Activated CD4-positive, CD25-positive, alpha-beta regulatory T cell treated with anti-CD3 and anti-CD28 coated beads, Interleukin-2, amount 50 U/mL, for 16 hours (primary cell): ENCODE measurements at regions not wholly inside any gene's neighbourhood (a gene's known extent, or its start where the extent isn't known, plus 50 kb on each side); places are given as distances from the start of the nearest gene placed in this dataset.

Source experiments
- DNase-seq: peaks from one replicate; pipeline ENCODE4 v3.0.0-alpha.2; 2020; ENCODE audit warnings: low read depth, low spot score

DNA sequence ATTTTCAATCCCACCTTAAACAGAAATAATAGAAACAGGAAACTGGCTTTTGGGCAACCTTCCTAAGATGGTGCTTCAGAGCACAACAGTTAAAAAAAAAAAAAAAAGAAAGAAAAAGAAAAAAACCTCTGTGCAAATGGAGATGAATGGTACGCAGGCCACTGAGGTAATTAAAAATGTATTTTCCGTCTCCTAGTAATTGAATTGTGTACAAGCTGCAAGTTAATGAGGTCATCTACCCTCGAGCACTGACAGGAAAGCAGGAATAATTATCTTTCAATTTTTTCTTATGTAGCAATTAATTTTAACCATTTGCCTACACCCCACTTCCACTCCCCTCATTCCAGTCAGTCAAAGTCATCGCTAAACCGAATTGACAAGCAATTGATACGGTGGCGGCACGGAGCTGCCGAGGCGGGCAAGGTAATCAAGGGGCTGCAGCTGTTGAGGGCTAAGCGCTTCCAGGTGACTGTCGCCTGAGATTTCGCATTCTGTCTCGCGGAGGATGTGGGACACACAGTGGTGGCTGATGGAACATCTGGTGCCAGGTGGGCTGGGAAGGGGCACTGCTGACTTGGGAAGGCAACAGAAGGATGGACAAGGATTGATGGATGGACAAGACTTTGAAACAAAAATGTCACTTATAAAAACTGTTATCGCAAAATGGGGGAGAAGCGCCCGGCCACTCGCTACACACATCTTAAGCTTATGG lies 109.4 kb downstream of the RCN1 start:
- DNase-seq = no peak

DNA sequence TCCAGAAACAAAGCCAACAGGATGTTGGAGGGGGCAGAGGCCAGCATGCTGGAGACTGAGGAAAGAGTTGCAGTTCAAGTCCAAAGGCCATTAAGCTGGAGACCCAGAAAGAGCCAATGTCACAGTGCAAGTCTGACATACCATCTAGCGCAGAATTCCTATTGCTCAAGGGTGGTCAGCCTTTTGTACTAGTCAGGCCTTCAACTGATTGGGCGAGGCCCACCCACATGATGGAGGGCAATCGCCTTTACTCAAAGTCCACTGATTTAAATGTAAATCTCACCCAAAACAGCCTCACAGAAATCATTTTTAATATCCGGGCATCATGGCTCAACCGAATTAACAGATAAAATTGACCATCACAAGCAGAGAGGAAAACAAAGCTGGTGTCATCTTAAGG lies 113.9 kb downstream of the RCN1 start:
- DNase-seq = no peak

DNA sequence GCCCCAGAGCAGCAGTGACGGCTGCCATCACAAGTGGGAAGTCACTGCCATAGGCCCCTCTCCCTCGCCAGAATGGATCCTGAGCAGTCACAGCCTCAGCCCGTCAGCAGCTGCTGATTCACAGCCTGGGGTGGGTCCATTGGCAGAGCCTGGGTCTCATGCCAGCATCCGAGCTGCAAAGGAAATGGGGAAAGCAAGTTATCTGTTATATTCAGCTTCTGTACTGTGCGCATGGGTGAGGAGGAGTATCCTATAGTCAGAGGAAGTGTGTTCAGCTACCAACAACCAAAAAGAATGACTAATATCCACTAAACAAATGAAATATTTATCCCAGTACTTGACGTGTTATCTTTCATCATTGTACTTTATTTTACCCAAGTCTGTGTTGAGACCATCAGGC lies 119.7 kb downstream of the RCN1 start:
- no peak for DNase-seq

DNA sequence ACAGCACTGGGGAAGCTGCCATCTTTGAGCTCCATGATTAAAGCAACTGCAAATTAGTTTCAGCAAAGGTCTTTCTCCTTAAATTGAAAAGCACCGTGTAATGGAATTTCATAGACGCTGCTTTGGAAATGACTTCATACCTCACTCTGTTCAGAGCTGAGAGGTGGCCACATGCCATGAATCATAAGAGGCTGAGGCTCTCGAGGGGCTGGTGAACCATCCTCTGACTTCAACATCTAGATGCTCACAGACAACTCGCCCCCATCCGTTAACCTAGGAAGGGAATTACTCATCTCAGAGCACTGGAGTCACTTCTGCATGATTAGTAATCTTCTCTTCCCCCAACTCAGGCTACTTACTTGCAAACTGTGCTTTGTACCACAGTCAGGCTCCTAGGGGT lies 122.3 kb downstream of the RCN1 start:
- DNase-seq = no peak

DNA sequence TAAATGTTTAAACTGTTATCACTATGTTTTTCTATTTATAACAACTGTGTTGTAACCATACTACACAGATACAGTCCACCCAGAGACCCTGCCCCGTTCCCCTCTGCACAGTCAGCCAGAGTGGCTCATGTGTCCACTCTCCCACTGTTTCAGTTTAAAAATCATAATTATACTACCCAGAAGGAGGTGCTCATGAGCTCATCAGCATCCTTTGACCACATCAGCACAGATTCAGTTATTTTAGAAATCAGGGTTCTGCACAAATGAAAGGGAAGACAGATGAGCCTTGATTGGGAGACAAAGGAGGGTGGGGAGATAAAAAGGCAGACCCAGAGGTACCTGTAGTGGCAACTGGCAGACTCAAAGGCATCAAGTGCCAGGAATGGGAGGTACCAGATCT lies 124.3 kb downstream of the RCN1 start:
- DNase-seq = no peak

DNA sequence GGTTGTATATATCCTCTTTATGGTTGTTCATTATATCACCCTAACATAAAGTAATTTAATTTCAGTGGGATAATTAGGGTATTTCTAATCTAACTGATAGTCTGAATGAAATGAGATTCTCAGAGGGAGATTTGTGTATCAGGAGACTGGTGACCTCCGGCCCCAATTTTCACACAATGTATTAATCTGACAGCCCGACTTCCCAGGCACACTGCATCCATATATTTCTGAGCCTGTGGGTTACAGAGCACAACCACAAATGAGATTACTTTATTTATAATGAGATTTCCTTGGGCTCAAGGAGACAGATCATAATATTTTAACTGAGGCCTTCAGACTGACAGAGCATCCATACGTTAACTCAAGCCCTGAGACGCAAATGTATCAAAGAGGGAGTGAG lies 125.9 kb downstream of the RCN1 start:
- no peak for DNase-seq

DNA sequence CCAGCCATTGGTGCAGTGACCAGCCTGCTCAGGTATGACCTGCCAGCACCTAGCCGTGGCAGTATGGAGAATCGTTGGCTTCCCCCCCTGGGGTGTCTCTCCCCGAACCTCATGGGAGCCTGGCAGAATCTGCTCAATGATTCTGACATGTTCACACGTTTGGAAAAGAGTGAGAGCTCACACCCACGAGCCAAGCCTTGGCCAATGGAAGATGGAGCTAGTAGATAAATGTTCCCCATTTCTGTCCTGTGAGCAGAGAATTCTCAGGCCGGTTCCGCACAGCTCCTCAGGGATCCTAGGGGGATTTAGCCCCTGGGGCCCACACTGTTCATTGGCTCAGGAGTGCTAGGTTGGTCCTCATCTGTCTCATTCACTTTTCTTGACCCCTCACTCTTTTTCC lies 128.4 kb downstream of the RCN1 start:
- DNase-seq = no peak

DNA sequence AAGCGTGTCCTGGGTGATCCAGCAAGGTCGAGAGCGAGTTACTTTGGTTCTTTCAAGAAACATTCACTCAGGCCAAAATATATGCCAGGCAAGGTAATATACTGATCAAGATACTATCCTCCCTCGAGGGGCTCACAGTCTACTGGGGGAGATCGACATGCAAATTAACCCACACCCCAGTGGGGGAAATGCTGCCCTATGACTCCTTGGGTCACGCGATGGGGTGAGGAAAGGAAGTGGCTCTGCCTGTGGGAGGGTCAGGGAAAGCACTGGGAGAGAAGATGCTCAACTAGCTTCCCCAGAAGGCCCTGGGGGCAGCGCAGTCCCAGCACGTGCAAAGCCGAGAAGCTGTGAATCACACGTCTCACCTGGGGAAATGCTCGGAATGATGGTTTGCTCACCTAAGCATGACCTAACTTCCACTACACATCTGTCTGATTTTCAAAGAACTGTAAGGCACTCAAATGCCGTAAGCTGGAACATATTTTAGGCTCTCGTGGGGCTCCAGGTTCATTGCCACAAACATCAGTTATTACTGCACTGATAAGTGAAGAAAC lies 130.7 kb downstream of the RCN1 start:
- DNase-seq = no peak

DNA sequence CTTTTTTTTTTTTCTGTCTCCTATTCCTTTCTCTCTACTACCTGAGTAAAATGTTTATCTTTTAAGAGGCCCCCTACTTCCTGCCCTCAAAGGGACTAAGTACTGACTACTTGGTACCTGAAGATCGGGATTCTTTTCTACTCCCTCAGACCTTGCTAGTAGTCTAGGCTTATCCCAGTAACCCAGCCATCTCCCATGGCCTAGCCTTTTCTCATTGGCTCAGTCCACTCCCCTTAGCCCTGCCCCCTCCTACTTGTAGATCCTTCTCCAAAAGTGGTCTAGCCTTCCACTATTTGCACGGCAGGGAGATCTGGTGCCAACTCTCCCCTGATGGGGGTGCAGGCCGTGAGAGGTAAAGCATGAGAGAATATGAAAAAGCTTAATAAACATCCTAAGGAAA lies 133.7 kb downstream of the RCN1 start:
- DNase-seq = no peak

DNA sequence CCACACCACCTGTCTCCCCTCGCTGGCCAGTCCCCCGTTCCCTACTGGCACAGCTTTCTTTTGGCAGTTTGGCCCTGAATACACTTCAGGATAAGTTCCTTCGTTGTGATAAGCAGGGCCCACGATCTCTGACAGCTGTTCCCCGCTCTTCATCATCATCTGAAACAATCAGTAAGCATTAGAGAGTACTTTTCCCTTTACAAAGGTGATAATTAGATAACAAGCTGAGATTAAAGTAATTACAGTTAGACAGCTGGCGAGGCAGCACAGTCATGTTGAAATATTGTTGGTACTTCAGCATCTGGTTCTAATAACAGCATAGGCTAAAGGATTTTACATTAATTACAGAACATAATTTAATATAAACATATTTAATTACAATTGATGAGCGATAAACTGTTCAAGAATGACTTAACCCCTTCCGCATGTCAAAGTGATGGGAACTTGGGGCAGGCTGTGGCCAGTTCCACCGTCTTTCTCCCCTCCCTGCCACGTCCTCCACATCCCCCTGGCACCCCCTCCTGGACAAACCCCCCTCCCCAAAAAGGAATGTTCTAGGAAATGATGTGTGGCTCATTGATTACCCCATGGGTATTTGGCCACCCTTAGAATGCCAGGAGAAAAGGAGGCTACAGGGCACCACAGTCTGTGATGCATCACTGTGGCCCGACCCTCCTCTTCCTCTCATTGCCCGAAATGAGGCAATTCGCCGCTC lies 134.9 kb downstream of the RCN1 start:
- DNase-seq = no peak

DNA sequence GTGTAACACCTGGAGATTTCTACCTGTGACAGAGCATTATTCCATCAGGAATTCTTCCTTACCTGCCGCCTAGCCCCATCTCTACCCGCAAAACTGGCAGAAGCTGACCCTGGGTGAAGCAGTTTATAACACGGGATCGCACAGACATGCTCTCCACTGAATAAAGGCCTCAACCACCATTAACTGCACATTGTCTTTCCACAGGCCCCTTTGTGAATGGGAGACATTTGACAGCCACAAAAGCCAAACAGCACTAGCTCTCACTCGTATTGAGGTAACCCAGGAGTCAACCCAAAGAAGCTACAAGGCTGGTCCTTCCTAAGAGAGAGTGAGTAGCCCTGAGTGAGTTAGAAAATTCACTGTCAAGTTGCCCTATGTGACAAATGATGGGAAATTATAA lies 135.6 kb downstream of the RCN1 start:
- DNase-seq = no peak

DNA sequence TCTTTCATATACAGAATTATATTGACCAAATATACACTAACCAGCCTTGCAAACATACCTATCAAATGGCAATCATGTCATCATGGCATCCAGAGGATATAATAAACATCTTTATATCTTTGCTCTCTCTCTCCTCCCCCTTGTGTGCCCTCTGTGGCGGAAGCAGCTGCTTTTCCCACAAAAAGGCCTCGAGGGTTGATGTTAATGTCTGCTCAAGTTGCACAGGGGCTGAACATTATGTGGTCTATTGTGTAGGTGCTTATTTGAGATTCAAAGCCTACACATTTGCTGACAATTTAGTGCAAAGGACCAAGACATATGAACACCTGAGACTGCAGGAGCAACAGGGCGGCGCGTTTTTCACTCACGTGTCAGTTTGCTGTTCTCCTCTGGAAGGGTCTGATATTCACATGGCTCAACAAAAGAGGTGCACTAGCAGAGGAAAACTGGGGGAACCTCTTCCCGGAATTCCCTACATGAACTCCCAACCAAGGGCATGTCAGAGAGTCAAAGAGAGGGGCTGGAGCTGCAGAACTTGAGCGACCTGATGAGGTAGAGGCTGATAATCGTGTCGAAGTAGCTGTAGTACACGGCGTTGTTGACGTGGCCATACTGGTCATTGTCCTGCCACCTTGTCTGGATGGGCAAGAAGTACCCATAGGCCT lies 138.8 kb downstream of the RCN1 start:
- DNase-seq = no peak

DNA sequence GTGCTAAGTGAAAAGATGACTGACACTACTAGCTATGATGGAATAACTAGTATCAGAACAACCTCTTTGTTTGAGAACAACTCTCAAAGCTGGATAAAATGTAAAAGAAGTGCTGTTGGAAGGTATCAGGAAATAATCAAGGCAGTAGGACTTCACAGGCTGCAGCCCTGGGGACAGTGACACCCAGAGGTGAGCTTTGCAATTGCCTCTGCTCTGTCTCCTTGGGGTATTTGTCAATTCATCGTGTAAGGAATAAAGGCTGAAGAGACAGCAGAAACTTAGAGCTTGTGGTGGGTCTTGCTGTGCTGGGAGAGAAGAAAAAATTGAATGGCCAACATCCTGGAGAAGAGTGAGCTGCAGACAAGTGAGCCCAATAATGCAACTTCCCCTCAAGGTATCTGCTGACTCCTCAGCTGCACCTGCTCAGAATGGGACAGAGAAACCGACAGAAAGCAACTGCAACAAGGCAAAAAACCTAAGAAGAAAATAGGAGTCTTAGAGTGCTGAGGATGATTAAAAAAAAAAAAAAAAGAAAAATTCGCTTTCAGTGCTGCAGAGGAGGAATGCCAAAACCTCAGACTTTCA lies 141.1 kb downstream of the RCN1 start:
- no peak for DNase-seq

DNA sequence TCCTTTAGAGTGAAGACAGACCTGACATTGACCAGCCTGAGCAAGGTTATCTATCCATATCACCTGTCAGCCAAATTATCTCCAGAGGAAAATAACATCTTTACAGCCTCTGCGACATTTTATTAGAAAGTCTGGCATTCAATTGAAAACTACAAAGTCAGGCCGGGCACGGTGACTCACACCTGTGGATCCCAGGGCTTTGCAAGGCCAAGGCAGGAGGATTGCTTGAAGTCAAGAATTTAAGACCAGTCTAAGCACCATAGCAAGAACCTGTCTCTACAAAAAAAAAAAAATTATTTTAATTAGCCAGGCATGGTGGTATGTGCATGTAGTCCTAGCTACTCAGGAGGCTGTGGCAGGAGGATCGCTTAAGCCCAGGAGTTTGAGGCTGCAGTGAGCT lies 141.6 kb downstream of the RCN1 start:
- no peak for DNase-seq

DNA sequence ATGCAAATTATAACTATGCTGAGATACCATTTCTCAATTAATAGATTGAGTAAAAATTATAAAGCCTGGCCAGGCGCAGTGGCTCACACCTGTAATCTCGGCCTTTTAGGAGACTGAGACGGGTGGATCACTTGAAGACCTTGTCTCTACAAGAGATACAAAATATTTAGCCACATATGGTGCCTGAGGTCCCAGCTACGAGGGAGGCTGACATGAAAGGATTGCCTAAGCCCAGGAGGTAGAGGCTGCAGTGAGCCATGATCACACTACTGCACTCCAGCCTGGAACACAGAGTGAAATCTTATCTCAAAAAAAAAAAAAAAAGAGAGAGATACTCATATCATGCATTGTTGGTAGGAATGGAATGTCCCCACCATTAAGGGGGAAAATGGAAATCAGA lies 142.4 kb downstream of the RCN1 start:
- DNase-seq = no peak

DNA sequence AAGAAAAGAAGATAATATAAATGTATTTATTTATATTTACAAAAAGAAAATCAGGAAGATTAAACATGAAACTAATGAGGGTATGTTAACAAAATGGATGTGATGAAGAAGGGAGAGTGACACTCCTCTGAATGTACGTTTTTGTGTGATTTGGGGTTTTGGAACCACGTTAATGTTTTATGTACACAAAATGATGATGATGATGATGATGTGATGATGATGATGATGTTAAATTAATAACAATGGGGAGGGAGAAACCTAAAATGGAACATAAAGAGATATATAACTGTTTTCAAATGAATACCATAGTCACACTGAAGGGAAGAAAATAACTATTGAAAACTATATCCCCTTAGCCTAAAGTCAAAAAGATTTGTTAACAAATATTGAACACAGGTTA lies 143.1 kb downstream of the RCN1 start:
- DNase-seq = no peak

DNA sequence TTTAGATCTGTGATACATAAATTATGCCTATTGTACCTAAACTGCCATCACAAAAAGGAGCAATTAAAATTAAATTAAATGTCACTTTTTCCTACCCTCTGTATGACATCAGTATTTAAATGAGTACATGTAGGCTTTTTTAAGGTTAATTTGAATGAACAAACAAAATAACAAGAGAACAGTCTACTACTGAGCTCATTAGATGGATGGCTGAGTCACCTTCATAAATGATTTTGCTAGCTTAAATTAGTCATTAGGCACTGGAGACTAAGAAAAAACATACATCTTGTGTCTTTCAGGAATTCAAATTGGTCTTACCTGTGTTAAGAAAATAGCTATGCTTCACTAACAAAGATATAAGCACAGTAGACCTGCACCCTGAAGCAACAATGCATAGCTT lies 153.6 kb downstream of the RCN1 start:
- no peak for DNase-seq

DNA sequence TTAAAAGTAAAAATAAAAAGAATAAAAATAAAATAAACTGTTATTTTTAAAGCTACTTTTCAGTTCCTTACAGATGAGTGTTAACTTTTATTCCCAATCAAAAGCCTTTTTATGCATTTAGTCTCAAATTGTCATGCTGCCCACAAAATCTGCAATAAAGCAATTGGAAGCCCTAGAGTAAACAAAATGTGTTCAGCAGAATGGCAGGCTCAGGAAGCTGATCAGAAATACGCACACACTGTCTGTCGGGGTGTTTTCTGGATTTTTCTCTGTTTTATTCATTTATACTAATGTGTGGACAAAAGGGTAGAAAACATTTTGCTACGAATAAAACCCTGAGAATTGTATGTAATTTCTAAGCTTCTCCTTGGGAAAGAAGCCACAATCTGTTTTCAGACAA lies 162.8 kb downstream of the RCN1 start:
- DNase-seq = no peak

DNA sequence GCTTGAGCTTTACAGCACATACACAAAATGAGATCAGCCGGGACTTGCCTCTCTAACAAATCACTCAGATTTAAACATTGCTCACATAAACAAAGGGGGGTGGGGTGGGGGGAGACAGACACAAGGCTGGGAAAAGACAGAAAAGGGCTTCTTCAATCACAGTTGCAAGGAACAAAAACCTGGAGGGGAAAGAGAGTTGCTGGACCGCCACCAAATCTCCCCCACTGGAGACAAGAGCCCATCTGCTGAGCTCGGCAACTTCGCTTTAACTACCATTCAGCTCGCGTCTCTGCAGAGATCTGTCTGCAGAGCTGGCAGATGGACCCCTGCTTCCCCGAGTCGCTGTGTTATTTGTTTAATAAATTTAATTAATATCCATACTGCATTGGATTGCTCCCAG lies 165.0 kb downstream of the RCN1 start:
- no peak for DNase-seq

DNA sequence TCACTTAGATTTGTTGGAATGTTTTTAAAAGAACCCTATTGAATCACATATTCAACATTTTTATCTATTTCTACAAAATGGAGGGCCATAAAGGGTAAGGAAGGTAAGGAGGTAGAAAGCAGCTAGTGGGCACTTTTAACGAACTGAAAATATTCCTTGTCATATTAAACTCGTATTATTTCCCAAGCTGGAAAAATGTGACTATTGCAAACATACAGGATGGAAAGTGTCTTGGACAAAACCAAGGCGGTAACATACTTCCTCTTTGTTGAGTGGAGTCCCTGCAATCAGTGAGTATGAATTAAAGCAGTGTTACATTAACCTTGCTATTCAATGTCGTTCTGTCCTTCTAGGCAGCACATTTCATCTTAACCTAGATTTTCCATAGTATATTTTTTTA lies 165.6 kb downstream of the RCN1 start:
- DNase-seq = no peak

DNA sequence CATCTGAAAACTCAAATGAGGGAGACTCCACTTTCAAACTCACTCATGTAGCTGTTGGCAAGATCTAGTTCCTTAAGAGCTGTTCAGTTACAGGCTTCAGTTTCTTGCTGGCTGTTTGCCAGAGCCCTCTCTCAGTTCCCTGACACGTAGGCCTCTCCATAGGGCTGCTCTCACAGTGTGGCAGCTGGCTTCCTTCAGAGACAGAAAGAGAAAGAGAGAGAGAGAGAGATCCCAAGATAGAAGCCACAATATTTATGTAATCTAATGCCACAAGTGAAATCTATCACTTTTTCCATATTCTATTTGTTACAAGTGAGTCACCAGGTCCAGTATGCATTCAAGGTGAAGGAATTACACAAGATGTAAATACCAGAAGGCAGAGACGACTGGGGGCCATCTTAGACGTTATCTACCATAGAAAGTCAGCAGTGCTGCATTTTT lies 168.8 kb downstream of the RCN1 start:
- DNase-seq = no peak

DNA sequence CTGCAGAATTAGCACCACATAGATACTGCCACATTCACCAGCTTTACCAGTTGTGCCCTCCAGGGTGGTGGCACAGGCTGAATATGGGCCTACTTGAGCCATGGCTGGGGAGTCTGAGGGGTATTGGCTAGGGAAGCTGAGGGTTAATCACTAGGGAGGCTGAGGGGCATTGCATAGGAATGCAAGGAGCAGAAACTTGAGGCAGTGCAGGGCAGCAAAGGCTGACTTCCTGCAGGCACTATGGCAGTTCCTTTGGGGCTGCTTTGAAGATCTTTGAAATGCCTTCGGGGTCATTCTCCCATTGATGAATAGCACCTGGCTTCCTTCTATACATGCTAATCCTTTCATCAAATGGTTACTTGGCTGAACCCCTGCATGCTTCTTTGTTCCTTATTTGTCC lies 171.5 kb downstream of the RCN1 start:
- DNase-seq = no peak
